ENCODE measurements at regions not wholly inside any gene's neighbourhood (a gene's known extent, or its start where the extent isn't known, plus 50 kb on each side); places are given as distances from the start of the nearest gene placed in this dataset.

- no peaks in the 10 kb centered on the region for H3K9me3 ChIP-seq (ENCODE audit: control insufficient read depth in 3 of 3, low read length in 3 of 3)
- no peaks in the 10 kb centered on the region for H3K4me1 ChIP-seq (ENCODE audit: control insufficient read depth in 3 of 3, insufficient read depth in 3 of 3, low read length in 3 of 3)
These were observed 157.1 kb upstream of the CCDC150 start for GRCh38 chr2:196482119-196483065.

GRCh38 chr2:196486146-196486545, 153.4 kb upstream of the CCDC150 start:
- Histone ChIP-seq H3K4me3 (ENCODE audit: low read length in 3 of 3) (no peak overlapping the region), H3K27ac (ENCODE audit: low read depth, low read length) (no peak overlapping the region), H3K9me3 (ENCODE audit: control insufficient read depth in 3 of 3, low read length in 3 of 3) (no peaks in the 10 kb centered on the region), H3K4me1 (ENCODE audit: control insufficient read depth in 3 of 3, insufficient read depth in 3 of 3, low read length in 3 of 3) (no peaks in the 10 kb centered on the region), H3K27me3 (ENCODE audit: control insufficient read depth in 3 of 3, insufficient read depth in 3 of 3, low read length in 3 of 3) (peaks cover 0 to 2% (median 0%) of the 10 kb centered on the region in 3 donors), H3K9ac (ENCODE audit: low read depth in 1 of 3, low read length in 3 of 3) (no peak overlapping the region), H3K36me3 (ENCODE audit: control insufficient read depth in 3 of 3, insufficient read depth in 3 of 3, low read length in 3 of 3) (no peaks in the 10 kb centered on the region)

More at GRCh38 chr2:196482119-196483065, 157.1 kb upstream of the CCDC150 start:
- Histone ChIP-seq H3K4me3 (ENCODE audit: low read length in 3 of 3) (no peak overlapping the region), H3K27me3 (ENCODE audit: control insufficient read depth in 3 of 3, insufficient read depth in 3 of 3, low read length in 3 of 3) (peaks cover 0 to 2% (median 0%) of the 10 kb centered on the region in 3 donors), H3K9ac (ENCODE audit: low read depth in 1 of 3, low read length in 3 of 3) (no peak overlapping the region), H3K36me3 (ENCODE audit: control insufficient read depth in 3 of 3, insufficient read depth in 3 of 3, low read length in 3 of 3) (no peaks in the 10 kb centered on the region), H3K27ac (ENCODE audit: low read depth, low read length) (no peak overlapping the region)

GRCh38 chr2:196487417-196487816, 152.1 kb upstream of the CCDC150 start:
- Histone ChIP-seq H3K27me3 (ENCODE audit: control insufficient read depth in 3 of 3, insufficient read depth in 3 of 3, low read length in 3 of 3) (no peaks in the 10 kb centered on the region), H3K9ac (ENCODE audit: low read depth in 1 of 3, low read length in 3 of 3) (no peak overlapping the region), H3K36me3 (ENCODE audit: control insufficient read depth in 3 of 3, insufficient read depth in 3 of 3, low read length in 3 of 3) (no peaks in the 10 kb centered on the region), H3K4me3 (ENCODE audit: low read length in 3 of 3) (no peak overlapping the region), H3K9me3 (ENCODE audit: control insufficient read depth in 3 of 3, low read length in 3 of 3) (no peaks in the 10 kb centered on the region), H3K4me1 (ENCODE audit: control insufficient read depth in 3 of 3, insufficient read depth in 3 of 3, low read length in 3 of 3) (no peaks in the 10 kb centered on the region), H3K27ac (ENCODE audit: low read depth, low read length) (no peak overlapping the region)

- H3K27me3 ChIP-seq (ENCODE audit: control insufficient read depth in 3 of 3, insufficient read depth in 3 of 3, low read length in 3 of 3): no peaks in the 10 kb centered on the region
- H3K9ac ChIP-seq (ENCODE audit: low read depth in 1 of 3, low read length in 3 of 3): no peak overlapping the region
- no peaks in the 10 kb centered on the region for H3K36me3 ChIP-seq (ENCODE audit: control insufficient read depth in 3 of 3, insufficient read depth in 3 of 3, low read length in 3 of 3)
- H3K4me1 ChIP-seq (ENCODE audit: control insufficient read depth in 3 of 3, insufficient read depth in 3 of 3, low read length in 3 of 3): no peaks in the 10 kb centered on the region
- H3K4me3 ChIP-seq (ENCODE audit: low read length in 3 of 3): no peak overlapping the region
- H3K9me3 ChIP-seq (ENCODE audit: control insufficient read depth in 3 of 3, low read length in 3 of 3): no peaks in the 10 kb centered on the region
- no peak overlapping the region for H3K27ac ChIP-seq (ENCODE audit: low read depth, low read length)
These were observed 150.1 kb upstream of the CCDC150 start for GRCh38 chr2:196489371-196489770.

- no peak overlapping the region for H3K4me3 ChIP-seq (ENCODE audit: low read length in 3 of 3)
- no peaks in the 10 kb centered on the region for H3K36me3 ChIP-seq (ENCODE audit: control insufficient read depth in 3 of 3, insufficient read depth in 3 of 3, low read length in 3 of 3)
- H3K4me1 ChIP-seq (ENCODE audit: control insufficient read depth in 3 of 3, insufficient read depth in 3 of 3, low read length in 3 of 3): no peaks in the 10 kb centered on the region
- H3K9ac ChIP-seq (ENCODE audit: low read depth in 1 of 3, low read length in 3 of 3): no peak overlapping the region
- no peaks in the 10 kb centered on the region for H3K9me3 ChIP-seq (ENCODE audit: control insufficient read depth in 3 of 3, low read length in 3 of 3)
- no peaks in the 10 kb centered on the region for H3K27me3 ChIP-seq (ENCODE audit: control insufficient read depth in 3 of 3, insufficient read depth in 3 of 3, low read length in 3 of 3)
- H3K27ac ChIP-seq (ENCODE audit: low read depth, low read length): no peak overlapping the region
These were observed 146.6 kb upstream of the CCDC150 start for GRCh38 chr2:196492946-196493345.

- Histone ChIP-seq H3K4me3 (ENCODE audit: low read length in 3 of 3) (no peak overlapping the region), H3K27ac (ENCODE audit: low read depth, low read length) (no peak overlapping the region), H3K9me3 (ENCODE audit: control insufficient read depth in 3 of 3, low read length in 3 of 3) (no peaks in the 10 kb centered on the region), H3K27me3 (ENCODE audit: control insufficient read depth in 3 of 3, insufficient read depth in 3 of 3, low read length in 3 of 3) (no peaks in the 10 kb centered on the region), H3K36me3 (ENCODE audit: control insufficient read depth in 3 of 3, insufficient read depth in 3 of 3, low read length in 3 of 3) (no peaks in the 10 kb centered on the region), H3K9ac (ENCODE audit: low read depth in 1 of 3, low read length in 3 of 3) (no peak overlapping the region), H3K4me1 (ENCODE audit: control insufficient read depth in 3 of 3, insufficient read depth in 3 of 3, low read length in 3 of 3) (no peaks in the 10 kb centered on the region)
These were observed 140.6 kb upstream of the CCDC150 start for GRCh38 chr2:196498962-196499361.

GRCh38 chr2:196499686-196500085, 139.8 kb upstream of the CCDC150 start:
- Histone ChIP-seq H3K4me3 (ENCODE audit: low read length in 3 of 3) (no peak overlapping the region), H3K9ac (ENCODE audit: low read depth in 1 of 3, low read length in 3 of 3) (no peak overlapping the region), H3K9me3 (ENCODE audit: control insufficient read depth in 3 of 3, low read length in 3 of 3) (no peaks in the 10 kb centered on the region), H3K27ac (ENCODE audit: low read depth, low read length) (no peak overlapping the region), H3K36me3 (ENCODE audit: control insufficient read depth in 3 of 3, insufficient read depth in 3 of 3, low read length in 3 of 3) (no peaks in the 10 kb centered on the region), H3K27me3 (ENCODE audit: control insufficient read depth in 3 of 3, insufficient read depth in 3 of 3, low read length in 3 of 3) (no peaks in the 10 kb centered on the region), H3K4me1 (ENCODE audit: control insufficient read depth in 3 of 3, insufficient read depth in 3 of 3, low read length in 3 of 3) (no peaks in the 10 kb centered on the region)

GRCh38 chr2:196500686-196501431, 138.7 kb upstream of the CCDC150 start:
- Histone ChIP-seq H3K27ac (ENCODE audit: low read depth, low read length) (no peak overlapping the region), H3K9me3 (ENCODE audit: control insufficient read depth in 3 of 3, low read length in 3 of 3) (no peaks in the 10 kb centered on the region), H3K27me3 (ENCODE audit: control insufficient read depth in 3 of 3, insufficient read depth in 3 of 3, low read length in 3 of 3) (no peaks in the 10 kb centered on the region), H3K4me3 (ENCODE audit: low read length in 3 of 3) (no peak overlapping the region), H3K9ac (ENCODE audit: low read depth in 1 of 3, low read length in 3 of 3) (no peak overlapping the region), H3K4me1 (ENCODE audit: control insufficient read depth in 3 of 3, insufficient read depth in 3 of 3, low read length in 3 of 3) (no peaks in the 10 kb centered on the region), H3K36me3 (ENCODE audit: control insufficient read depth in 3 of 3, insufficient read depth in 3 of 3, low read length in 3 of 3) (no peaks in the 10 kb centered on the region)

GRCh38 chr2:196501836-196502235, 137.7 kb upstream of the CCDC150 start:
- Histone ChIP-seq H3K9me3 (ENCODE audit: control insufficient read depth in 3 of 3, low read length in 3 of 3) (no peaks in the 10 kb centered on the region), H3K4me3 (ENCODE audit: low read length in 3 of 3) (no peak overlapping the region), H3K9ac (ENCODE audit: low read depth in 1 of 3, low read length in 3 of 3) (no peak overlapping the region), H3K27ac (ENCODE audit: low read depth, low read length) (no peak overlapping the region), H3K27me3 (ENCODE audit: control insufficient read depth in 3 of 3, insufficient read depth in 3 of 3, low read length in 3 of 3) (no peaks in the 10 kb centered on the region), H3K36me3 (ENCODE audit: control insufficient read depth in 3 of 3, insufficient read depth in 3 of 3, low read length in 3 of 3) (no peaks in the 10 kb centered on the region), H3K4me1 (ENCODE audit: control insufficient read depth in 3 of 3, insufficient read depth in 3 of 3, low read length in 3 of 3) (no peaks in the 10 kb centered on the region)

GRCh38 chr2:196502386-196502785, 137.1 kb upstream of the CCDC150 start:
- Histone ChIP-seq H3K9ac (ENCODE audit: low read depth in 1 of 3, low read length in 3 of 3) (no peak overlapping the region), H3K27ac (ENCODE audit: low read depth, low read length) (no peak overlapping the region), H3K27me3 (ENCODE audit: control insufficient read depth in 3 of 3, insufficient read depth in 3 of 3, low read length in 3 of 3) (no peaks in the 10 kb centered on the region), H3K4me1 (ENCODE audit: control insufficient read depth in 3 of 3, insufficient read depth in 3 of 3, low read length in 3 of 3) (no peaks in the 10 kb centered on the region), H3K4me3 (ENCODE audit: low read length in 3 of 3) (no peak overlapping the region), H3K9me3 (ENCODE audit: control insufficient read depth in 3 of 3, low read length in 3 of 3) (no peaks in the 10 kb centered on the region), H3K36me3 (ENCODE audit: control insufficient read depth in 3 of 3, insufficient read depth in 3 of 3, low read length in 3 of 3) (no peaks in the 10 kb centered on the region)
